Glutamatergic neuron (in vitro differentiated cells): ENCODE measurements at regions not wholly inside any gene's neighbourhood (a gene's known extent, or its start where the extent isn't known, plus 50 kb on each side); places are given as distances from the start of the nearest gene placed in this dataset.
"Not testable (repeated sequence)": the region's sequence is repeated elsewhere in the genome, so short reads cannot be mapped to it uniquely, and the experiment has no call there.

Experiments
- DNase-seq: peaks from one replicate; pipeline ENCODE4 v3.0.0; 2022
- H3K27ac Mint-ChIP-seq: one replicate; pipeline ENCODE4 v1.8.0; 2020; ENCODE audit warnings: mild to moderate bottlenecking, mixed read lengths, inconsistent platforms; ENCODE audit not compliant: unreplicated experiment
- H3K27me3 Mint-ChIP-seq: one replicate; pipeline ENCODE4 v1.8.0; 2020; ENCODE audit warnings: mild to moderate bottlenecking, moderate library complexity, mixed read lengths, inconsistent platforms; ENCODE audit not compliant: unreplicated experiment
- H3K36me3 Mint-ChIP-seq: one replicate; pipeline ENCODE4 v1.8.0; 2020; ENCODE audit warnings: mild to moderate bottlenecking, mixed read lengths, inconsistent platforms; ENCODE audit not compliant: unreplicated experiment
- H3K4me1 Mint-ChIP-seq: one replicate; pipeline ENCODE4 v1.8.0; 2020; ENCODE audit warnings: mild to moderate bottlenecking, low read depth, mixed read lengths, inconsistent platforms; ENCODE audit not compliant: unreplicated experiment
- H3K4me3 Mint-ChIP-seq: one replicate; pipeline ENCODE4 v1.8.0; 2020; ENCODE audit warnings: mild to moderate bottlenecking, mixed read lengths, inconsistent platforms; ENCODE audit not compliant: unreplicated experiment
- H3K9me3 Mint-ChIP-seq: one replicate; pipeline ENCODE4 v1.8.0; 2020; ENCODE audit warnings: mild to moderate bottlenecking, moderate library complexity, mixed read lengths, inconsistent platforms; ENCODE audit not compliant: unreplicated experiment
- TF ChIP-seq, protein P1 (sequence below): fragments of 200-600 bp; sonication (generic); IDR thresholded peaks from one replicate; pipeline ENCODE4 v1.5.0; 2021; ENCODE audit not compliant: partially characterized antibody, unreplicated experiment

- TF ChIP-seq, protein P1, sequence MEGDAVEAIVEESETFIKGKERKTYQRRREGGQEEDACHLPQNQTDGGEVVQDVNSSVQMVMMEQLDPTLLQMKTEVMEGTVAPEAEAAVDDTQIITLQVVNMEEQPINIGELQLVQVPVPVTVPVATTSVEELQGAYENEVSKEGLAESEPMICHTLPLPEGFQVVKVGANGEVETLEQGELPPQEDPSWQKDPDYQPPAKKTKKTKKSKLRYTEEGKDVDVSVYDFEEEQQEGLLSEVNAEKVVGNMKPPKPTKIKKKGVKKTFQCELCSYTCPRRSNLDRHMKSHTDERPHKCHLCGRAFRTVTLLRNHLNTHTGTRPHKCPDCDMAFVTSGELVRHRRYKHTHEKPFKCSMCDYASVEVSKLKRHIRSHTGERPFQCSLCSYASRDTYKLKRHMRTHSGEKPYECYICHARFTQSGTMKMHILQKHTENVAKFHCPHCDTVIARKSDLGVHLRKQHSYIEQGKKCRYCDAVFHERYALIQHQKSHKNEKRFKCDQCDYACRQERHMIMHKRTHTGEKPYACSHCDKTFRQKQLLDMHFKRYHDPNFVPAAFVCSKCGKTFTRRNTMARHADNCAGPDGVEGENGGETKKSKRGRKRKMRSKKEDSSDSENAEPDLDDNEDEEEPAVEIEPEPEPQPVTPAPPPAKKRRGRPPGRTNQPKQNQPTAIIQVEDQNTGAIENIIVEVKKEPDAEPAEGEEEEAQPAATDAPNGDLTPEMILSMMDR, result no peak
- Mint-ChIP-seq H3K36me3 (peaks cover 5% of the 10 kb centered on the region), H3K4me3 (no peak overlapping the region), H3K4me1 (no peaks in the 10 kb centered on the region), H3K9me3 (peaks cover 2% of the 10 kb centered on the region), H3K27me3 (no peaks in the 10 kb centered on the region), H3K27ac (no peak overlapping the region)
- no peak for DNase-seq
Measured at GRCh38 chr4:24180586-24180985, 290.7 kb upstream of the PPARGC1A start.

GRCh38 chr4:24179201-24179840, 289.5 kb upstream of the PPARGC1A start:
- Mint-ChIP-seq H3K27ac (no peak overlapping the region), H3K4me1 (no peaks in the 10 kb centered on the region), H3K9me3 (peaks cover 2% of the 10 kb centered on the region), H3K36me3 (peaks cover 5% of the 10 kb centered on the region), H3K4me3 (no peak overlapping the region), H3K27me3 (no peaks in the 10 kb centered on the region)
- TF ChIP-seq, protein P1, result no peak
- DNase-seq, result no peak

- H3K9me3 Mint-ChIP-seq, H3K4me3 Mint-ChIP-seq, H3K27me3 Mint-ChIP-seq, H3K36me3 Mint-ChIP-seq, H3K4me1 Mint-ChIP-seq, DNase-seq, H3K27ac Mint-ChIP-seq: not testable (repeated sequence)
Measured at GRCh38 chr4:24177443-24177842, 287.6 kb upstream of the PPARGC1A start.

GRCh38 chr4:24175707-24176106, 285.9 kb upstream of the PPARGC1A start:
- DNase-seq, result no peak
- peaks cover 2% of the 10 kb centered on the region for H3K9me3 Mint-ChIP-seq
- H3K36me3 Mint-ChIP-seq, result peaks cover 5% of the 10 kb centered on the region
- H3K4me3 Mint-ChIP-seq, result no peak overlapping the region
- H3K27ac Mint-ChIP-seq, result no peak overlapping the region
- peaks cover 5% of the 10 kb centered on the region for H3K4me1 Mint-ChIP-seq
- TF ChIP-seq, protein P1, result no peak
- no peaks in the 10 kb centered on the region for H3K27me3 Mint-ChIP-seq

DNA sequence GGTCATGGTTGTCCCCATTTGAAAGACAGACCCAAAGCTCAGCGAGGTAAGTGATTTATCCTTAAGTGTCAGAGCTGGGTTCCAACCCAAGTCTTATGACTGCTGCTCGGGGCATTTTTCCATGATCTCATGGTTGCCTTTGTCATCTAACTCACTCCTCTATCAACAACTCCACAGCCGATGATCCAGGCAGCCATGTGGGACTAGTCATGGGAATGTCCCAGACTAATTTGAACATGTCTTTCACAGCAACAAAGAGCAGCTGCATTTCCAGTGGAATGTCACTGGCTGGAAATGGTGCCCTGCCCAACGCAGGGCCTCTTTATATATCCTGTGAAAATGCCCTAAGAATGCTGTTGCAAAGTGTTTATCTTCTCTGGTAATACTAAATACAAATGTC, 284.8 kb upstream of the PPARGC1A start:
- Mint-ChIP-seq H3K27me3 (no peaks in the 10 kb centered on the region), H3K9me3 (peaks cover 2% of the 10 kb centered on the region), H3K4me3 (no peak overlapping the region), H3K27ac (no peak overlapping the region), H3K36me3 (peaks cover 5% of the 10 kb centered on the region), H3K4me1 (peaks cover 10% of the 10 kb centered on the region)
- TF ChIP-seq, protein P1, result no peak
- DNase-seq, result no peak
